Lung microvascular endothelial cell (primary cell): ENCODE measurements at regions not wholly inside any gene's neighbourhood (a gene's known extent, or its start where the extent isn't known, plus 50 kb on each side); places are given as distances from the start of the nearest gene placed in this dataset.

Source experiments
- DNase-seq, 2 donors: peaks; one replicate each; pipeline versions ENCODE4 v3.0.0 to v3.0.0-alpha.2; 2010; ENCODE audit warnings: low read depth in 2 of 2

- DNase-seq, result no peak
Observed at GRCh38 chr2:196353717-196354116, 182.3 kb upstream of the STK17B start.

GRCh38 chr2:196354186-196354585 is 182.8 kb upstream of the STK17B start:
- no peak for DNase-seq

GRCh38 chr2:196356332-196356731 is 185.0 kb upstream of the STK17B start:
- peak; percentile 21 to 73 for DNase-seq

- DNase-seq, result no peak
Observed at GRCh38 chr2:196360650-196361049, 189.3 kb upstream of the STK17B start.

GRCh38 chr2:196361606-196362326 is 190.4 kb upstream of the STK17B start:
- peak; percentile 89 to 95 for DNase-seq

GRCh38 chr2:196362973-196363549 is 191.7 kb upstream of the STK17B start:
- no peak for DNase-seq

- peak; percentile 60 to 84 for DNase-seq
Observed at GRCh38 chr2:196365145-196365544, 193.8 kb upstream of the STK17B start.

- no peak for DNase-seq
Observed at GRCh38 chr2:196365923-196366322, 194.5 kb upstream of the STK17B start.

- DNase-seq, result no peak
Observed at GRCh38 chr2:196367633-196368032, 196.3 kb upstream of the STK17B start.

- no peak for DNase-seq
Observed at GRCh38 chr2:196368546-196369225, 197.3 kb upstream of the STK17B start.

- no peak for DNase-seq
Observed at GRCh38 chr2:196369967-196370366, 198.6 kb upstream of the STK17B start.

GRCh38 chr2:196370381-196370780 is 199.0 kb upstream of the STK17B start:
- DNase-seq, result no peak

GRCh38 chr2:196372276-196372809 is 201.0 kb upstream of the STK17B start:
- DNase-seq, result peak; percentile 45 to 84

GRCh38 chr2:196372811-196373664 is 201.7 kb upstream of the STK17B start:
- peak; percentile 69 to 91 for DNase-seq

- DNase-seq, result no peak
Observed at GRCh38 chr2:196376984-196377877, 205.9 kb upstream of the STK17B start.

- no peak for DNase-seq
Observed at GRCh38 chr2:196379600-196379999, 208.2 kb upstream of the STK17B start.

- no peak for DNase-seq
Observed at GRCh38 chr2:196380098-196380497, 208.7 kb upstream of the STK17B start.

- DNase-seq, result no peak
Observed at GRCh38 chr2:196380575-196380974, 209.2 kb upstream of the STK17B start.

GRCh38 chr2:196381464-196381863 is 210.1 kb upstream of the STK17B start:
- no peak for DNase-seq

- DNase-seq, result no peak
Observed at GRCh38 chr2:196383799-196384198, 212.4 kb upstream of the STK17B start.

GRCh38 chr2:196384729-196385128 is 213.4 kb upstream of the STK17B start:
- no peak for DNase-seq
